CD4-positive, alpha-beta T cell treated with Interferon gamma for 1 hour (primary cell): ENCODE measurements at regions not wholly inside any gene's neighbourhood (a gene's known extent, or its start where the extent isn't known, plus 50 kb on each side); places are given as distances from the start of the nearest gene placed in this dataset.

ENCODE experiments used
- DNase-seq: peaks from one replicate; pipeline ENCODE4 v3.0.0-alpha.2; 2020

- DNase-seq = no peak
Observed at GRCh38 chr2:123080331-123080730, 944.8 kb upstream of the CNTNAP5 start.

- DNase-seq = no peak
Observed at GRCh38 chr2:123085484-123085883, 939.6 kb upstream of the CNTNAP5 start.

- DNase-seq = no peak
Observed at GRCh38 chr2:123086613-123087385, 938.3 kb upstream of the CNTNAP5 start.

GRCh38 chr2:123091471-123091870, 933.6 kb upstream of the CNTNAP5 start:
- DNase-seq = no peak

GRCh38 chr2:123093199-123093598, 931.9 kb upstream of the CNTNAP5 start:
- DNase-seq = no peak

GRCh38 chr2:123095219-123095835, 929.8 kb upstream of the CNTNAP5 start:
- no peak for DNase-seq

GRCh38 chr2:123098619-123099018, 926.5 kb upstream of the CNTNAP5 start:
- DNase-seq = no peak

GRCh38 chr2:123101434-123101833, 923.7 kb upstream of the CNTNAP5 start:
- DNase-seq = no peak

GRCh38 chr2:123103902-123104301, 921.2 kb upstream of the CNTNAP5 start:
- no peak for DNase-seq

GRCh38 chr2:123116595-123116994, 908.5 kb upstream of the CNTNAP5 start:
- DNase-seq = no peak

- no peak for DNase-seq
Observed at GRCh38 chr2:123127236-123127635, 897.9 kb upstream of the CNTNAP5 start.

- DNase-seq = no peak
Observed at GRCh38 chr2:123128951-123129350, 896.1 kb upstream of the CNTNAP5 start.

GRCh38 chr2:123136419-123136818, 888.7 kb upstream of the CNTNAP5 start:
- DNase-seq = no peak

- DNase-seq = no peak
Observed at GRCh38 chr2:123144082-123144481, 881.0 kb upstream of the CNTNAP5 start.

GRCh38 chr2:123153041-123153440, 872.0 kb upstream of the CNTNAP5 start:
- no peak for DNase-seq

- DNase-seq = no peak
Observed at GRCh38 chr2:123154195-123154594, 870.9 kb upstream of the CNTNAP5 start.

GRCh38 chr2:123157016-123157415, 868.1 kb upstream of the CNTNAP5 start:
- DNase-seq = no peak

- no peak for DNase-seq
Observed at GRCh38 chr2:123162400-123163016, 862.6 kb upstream of the CNTNAP5 start.

- no peak for DNase-seq
Observed at GRCh38 chr2:123163398-123163797, 861.7 kb upstream of the CNTNAP5 start.

- DNase-seq = no peak
Observed at GRCh38 chr2:123164216-123164615, 860.9 kb upstream of the CNTNAP5 start.

GRCh38 chr2:123165616-123166015, 859.5 kb upstream of the CNTNAP5 start:
- DNase-seq = no peak

- no peak for DNase-seq
Observed at GRCh38 chr2:123179526-123179925, 845.6 kb upstream of the CNTNAP5 start.

- no peak for DNase-seq
Observed at GRCh38 chr2:123195957-123196356, 829.1 kb upstream of the CNTNAP5 start.

- DNase-seq = no peak
Observed at GRCh38 chr2:123200035-123200434, 825.1 kb upstream of the CNTNAP5 start.
